A549 (cell line): ENCODE measurements at regions not wholly inside any gene's neighbourhood (a gene's known extent, or its start where the extent isn't known, plus 50 kb on each side); places are given as distances from the start of the nearest gene placed in this dataset.

Experiments
- ATAC-seq, 2 experiments: fragments of 200-7000 bp in 1 of 2; fragments of >200 bp in 1 of 2; cut with Nextera tagmentation in 1 of 2; cut with Tn5 transposase in 1 of 2; 3 replicates each; pipeline versions ENCODE4 v1.8.0 to v1.9.1; 2018 to 2020; ENCODE audit warnings: mild to moderate bottlenecking in 1 of 2, moderate library complexity in 1 of 2
- CTCF ChIA-PET: fragments of 300-600 bp; sonication (Branson Sonifier 250); formaldehyde crosslinking; extraction: SDS; loops from one replicate; lab custom pipeline; 2021; ENCODE audit warnings: antibody characterized with exemption, inconsistent platforms; lab: Yijun Ruan, JAX
- POLR2A ChIA-PET: fragments of 350-600 bp; formaldehyde crosslinking; extraction: SDS; loops from one replicate; lab custom pipeline; 2021; ENCODE audit warnings: antibody characterized with exemption, inconsistent platforms; lab: Yijun Ruan, JAX
- DNase-seq, 2 experiments: peaks; one replicate each; pipeline versions ENCODE4 v3.0.0 to v3.0.0-alpha.2; 2011 to 2016; ENCODE audit warnings: low read depth in 1 of 2, low spot score in 1 of 2
- FAIRE-seq: peaks from 2 replicates; lab custom pipeline; 2011; peaks lifted over from hg19 to GRCh38; lab: Jason Lieb, UNC
- H3K27ac ChIP-seq, 2 experiments: fragments of >200 bp; sonication (Bioruptor Twin); formaldehyde crosslinking; 3 replicates each; pipeline ENCODE4 v1.5.1; 2016 to 2017
- H3K4me1 ChIP-seq: fragments of >200 bp; sonication (Bioruptor Twin); formaldehyde crosslinking; 3 replicates; pipeline ENCODE4 v1.6.1; 2016
- H3K4me2 ChIP-seq: fragments of >200 bp; sonication (Bioruptor Twin); formaldehyde crosslinking; 3 replicates; pipeline ENCODE4 v1.6.1; 2016
- H3K4me3 ChIP-seq: fragments of >200 bp; sonication (Bioruptor Twin); formaldehyde crosslinking; 3 replicates; pipeline ENCODE4 v1.5.1; 2016
- H3K9me3 ChIP-seq: fragments of >200 bp; sonication (Bioruptor Twin); formaldehyde crosslinking; 3 replicates; pipeline ENCODE4 v1.6.1; 2016
- BHLHE40 ChIP-seq: IDR thresholded peaks from 2 replicates; pipeline ENCODE4 v1.6.1; 2012; ENCODE audit warnings: low read depth, low read length, inconsistent platforms
- GATA3 ChIP-seq: IDR thresholded peaks from 2 replicates; pipeline ENCODE4 v1.6.1; 2012; ENCODE audit warnings: borderline replicate concordance
- HDAC2 ChIP-seq: fragments of 200-600 bp; sonication (generic); IDR thresholded peaks from 2 replicates; pipeline ENCODE4 v1.6.1; 2016
- JUN ChIP-seq, 2 experiments: fragments of >200 bp; sonication (Bioruptor Twin); formaldehyde crosslinking; IDR thresholded peaks; 2 replicates in 1 of 2; 3 replicates in 1 of 2; pipeline ENCODE4 v1.6.1; 2016 to 2017
- KDM1A ChIP-seq: fragments of 200-600 bp; sonication (generic); IDR thresholded peaks from 2 replicates; pipeline ENCODE4 v1.6.1; 2016; ENCODE audit warnings: low read depth, mild to moderate bottlenecking
- NFE2L2 ChIP-seq: fragments of 150-350 bp; conservative IDR thresholded peaks from 2 replicates; pipeline ENCODE4 v1.6.1; 2014; ENCODE audit warnings: low read length
- POLR2A ChIP-seq: IDR thresholded peaks from 2 replicates; pipeline ENCODE4 v1.6.1; 2012; ENCODE audit warnings: mild to moderate bottlenecking, low read length
- POLR2AphosphoS2 ChIP-seq: conservative IDR thresholded peaks from 2 replicates; pipeline ENCODE4 v1.6.1; 2012; ENCODE audit warnings: low read length, improper control_type of control experiment, inconsistent platforms
- RARB ChIP-seq: fragments of 250-450 bp; sonication (Bioruptor Pico); IDR thresholded peaks from 2 replicates; pipeline ENCODE4 v1.8.0; 2021; ENCODE audit warnings: mild to moderate bottlenecking, moderate library complexity
- RNF2 ChIP-seq: fragments of 200-600 bp; sonication (generic); IDR thresholded peaks from 2 replicates; pipeline ENCODE4 v1.6.1; 2016; ENCODE audit warnings: low read depth, mild to moderate bottlenecking, antibody characterized with exemption, moderate library complexity, borderline replicate concordance
- TP53 ChIP-seq: fragments of 250-450 bp; sonication (Bioruptor Pico); IDR thresholded peaks from 2 replicates; pipeline ENCODE4 v1.5.0; 2021; ENCODE audit warnings: mild to moderate bottlenecking, moderate library complexity
- ZFP36 ChIP-seq: fragments of 450-650 bp; IDR thresholded peaks from 2 replicates; pipeline ENCODE4 v1.6.1; 2014; ENCODE audit warnings: borderline replicate concordance; ENCODE audit not compliant: partially characterized antibody
- ZSCAN20 ChIP-seq: fragments of 250-450 bp; sonication (Bioruptor Pico); IDR thresholded peaks from 2 replicates; pipeline ENCODE4 v1.8.0; 2022; ENCODE audit warnings: mild to moderate bottlenecking, moderate library complexity
- WGBS: methylation state at CpG from one replicate; pipeline ENCODE4 v1.1.6; 2017; ENCODE audit errors: missing lambda C conversion rate; 5-methylcytosine and 5-hydroxymethylcytosine counted together
- TF ChIP-seq, protein P1 (sequence below): fragments of 250-450 bp; sonication (Bioruptor Pico); IDR thresholded peaks from 2 replicates; pipeline ENCODE4 v1.5.0; 2021; ENCODE audit warnings: mild to moderate bottlenecking, moderate library complexity, borderline replicate concordance
- TF ChIP-seq, protein P2 (sequence below): fragments of 150-350 bp; IDR thresholded peaks from 2 replicates; pipeline ENCODE4 v1.6.1; 2014; ENCODE audit warnings: low read depth, mild to moderate bottlenecking, low read length

GRCh38 chr9:2243666-2244555, 228.8 kb downstream of the SMARCA2 start:
- FAIRE-seq: no peak
- Histone ChIP-seq H3K4me1 (peaks cover 20% of the 10 kb centered on the region), H3K9me3 (no peaks in the 10 kb centered on the region), H3K4me2 (no peak overlapping the region), H3K27ac (no peak overlapping the region), H3K4me3 (no peak overlapping the region)
- 60% methylated on average over 7 of the region's 7 CpGs for WGBS
- ATAC-seq: no peak
- DNase-seq: no peak
- CTCF ChIA-PET: interaction anchor here (1.2 kb wide), 1 partner anchor 484 kb away, joined by 4 read pairs; no protein-coding TSS in a partner anchor
- TF ChIP-seq TP53 (CRISPR knock-in tag) (no peak), HDAC2 (no peak)
- POLR2A ChIA-PET: no interaction called here

DNA sequence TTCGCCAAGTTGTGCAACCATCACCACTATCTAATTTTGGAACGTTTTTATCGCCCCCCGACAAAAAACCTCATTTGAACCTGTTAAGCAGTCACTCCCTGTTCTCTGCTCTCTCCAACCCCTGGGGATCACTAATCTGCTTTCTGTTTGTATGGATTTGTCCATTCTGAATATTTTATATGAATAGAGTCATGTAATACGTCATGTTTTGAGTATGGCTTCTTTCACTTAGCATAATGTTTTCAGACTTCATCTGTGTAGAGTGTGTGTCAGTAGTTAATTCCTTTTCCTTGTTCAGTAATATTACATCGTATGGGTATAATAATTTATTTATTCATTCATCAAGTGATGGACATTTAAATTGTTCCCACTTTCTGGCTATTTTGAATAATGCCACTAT, 232.2 kb downstream of the SMARCA2 start:
- Histone ChIP-seq H3K9me3 (no peaks in the 10 kb centered on the region), H3K27ac (no peak overlapping the region; a peak in 1 of 6 replicates), H3K4me1 (peaks cover 26% of the 10 kb centered on the region), H3K4me3 (no peak overlapping the region), H3K4me2 (no peak overlapping the region)
- TF ChIP-seq ZFP36 (no peak), RARB (no peak), JUN (IDR thresholded peaks at IDR 0.05) (no peak), GATA3 (no peak), NFE2L2 (no peak), RNF2 (no peak), TP53 (CRISPR knock-in tag) (no peak), POLR2A (no peak), ZSCAN20 (CRISPR knock-in tag) (no peak)
- TF ChIP-seq, protein P1, sequence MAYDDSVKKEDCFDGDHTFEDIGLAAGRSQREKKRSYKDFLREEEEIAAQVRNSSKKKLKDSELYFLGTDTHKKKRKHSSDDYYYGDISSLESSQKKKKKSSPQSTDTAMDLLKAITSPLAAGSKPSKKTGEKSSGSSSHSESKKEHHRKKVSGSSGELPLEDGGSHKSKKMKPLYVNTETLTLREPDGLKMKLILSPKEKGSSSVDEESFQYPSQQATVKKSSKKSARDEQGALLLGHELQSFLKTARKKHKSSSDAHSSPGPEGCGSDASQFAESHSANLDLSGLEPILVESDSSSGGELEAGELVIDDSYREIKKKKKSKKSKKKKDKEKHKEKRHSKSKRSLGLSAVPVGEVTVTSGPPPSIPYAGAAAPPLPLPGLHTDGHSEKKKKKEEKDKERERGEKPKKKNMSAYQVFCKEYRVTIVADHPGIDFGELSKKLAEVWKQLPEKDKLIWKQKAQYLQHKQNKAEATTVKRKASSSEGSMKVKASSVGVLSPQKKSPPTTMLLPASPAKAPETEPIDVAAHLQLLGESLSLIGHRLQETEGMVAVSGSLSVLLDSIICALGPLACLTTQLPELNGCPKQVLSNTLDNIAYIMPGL (CRISPR knock-in tag): no peak
- TF ChIP-seq, protein P2, sequence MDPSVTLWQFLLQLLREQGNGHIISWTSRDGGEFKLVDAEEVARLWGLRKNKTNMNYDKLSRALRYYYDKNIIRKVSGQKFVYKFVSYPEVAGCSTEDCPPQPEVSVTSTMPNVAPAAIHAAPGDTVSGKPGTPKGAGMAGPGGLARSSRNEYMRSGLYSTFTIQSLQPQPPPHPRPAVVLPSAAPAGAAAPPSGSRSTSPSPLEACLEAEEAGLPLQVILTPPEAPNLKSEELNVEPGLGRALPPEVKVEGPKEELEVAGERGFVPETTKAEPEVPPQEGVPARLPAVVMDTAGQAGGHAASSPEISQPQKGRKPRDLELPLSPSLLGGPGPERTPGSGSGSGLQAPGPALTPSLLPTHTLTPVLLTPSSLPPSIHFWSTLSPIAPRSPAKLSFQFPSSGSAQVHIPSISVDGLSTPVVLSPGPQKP: no peak
- 91% methylated on average over 6 of the region's 6 CpGs for WGBS
- FAIRE-seq (no peak), DNase-seq (no peak), ATAC-seq (no peak)
- CTCF ChIA-PET: no interaction called here
- POLR2A ChIA-PET: no interaction called here

GRCh38 chr9:2248768-2249265, 233.7 kb downstream of the SMARCA2 start:
- no peak for FAIRE-seq
- DNase-seq: peak in 1 of 2 experiments; percentile 18
- TF ChIP-seq POLR2AphosphoS2 (no peak), BHLHE40 (no peak), KDM1A (no peak)
- TF ChIP-seq, protein P1 (CRISPR knock-in tag): no peak
- peak; percentile 47 to 57; a peak in 2 of 6 replicates for ATAC-seq
- POLR2A ChIA-PET: no interaction called here
- CTCF ChIA-PET: interaction anchor here (0.7 kb wide), 1 partner anchor 8 kb away, joined by 3 read pairs; no protein-coding TSS in a partner anchor
- 3% methylated on average over 1 of the region's 1 CpG for WGBS
- peaks cover 17% of the 10 kb centered on the region for H3K4me1 ChIP-seq
- no peaks in the 10 kb centered on the region for H3K9me3 ChIP-seq
- H3K4me2 ChIP-seq: peak overlapping the region; percentile 78
- H3K27ac ChIP-seq: peak overlapping the region; percentile 79
- 0 out of 3 replicates have a peak overlapping the region, but pooled peaks have one; percentile 13 for H3K4me3 ChIP-seq
